ENCODE measurements at regions not wholly inside any gene's neighbourhood (a gene's known extent, or its start where the extent isn't known, plus 50 kb on each side); places are given as distances from the start of the nearest gene placed in this dataset.

DNA sequence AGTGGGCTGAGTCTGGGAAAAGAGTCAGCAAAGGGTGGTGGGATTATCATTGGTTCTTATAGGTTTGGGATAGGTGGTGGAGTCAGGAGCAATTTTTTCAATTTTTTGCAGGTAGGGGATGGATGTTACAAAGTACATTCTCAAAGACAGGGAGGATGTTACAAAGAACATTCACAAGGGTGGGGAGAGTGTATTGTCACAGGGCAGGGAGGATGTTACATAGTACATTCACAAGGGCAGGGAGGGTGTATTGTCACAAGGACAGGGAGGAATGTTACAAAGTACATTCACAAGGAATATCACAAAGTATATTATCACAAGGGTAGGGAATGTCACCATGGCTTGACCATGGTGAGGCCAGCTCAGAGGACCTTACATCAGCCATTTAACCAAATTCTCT lies 58.6 kb upstream of the WDR75 start:
- Histone ChIP-seq H3K27me3 (no peaks in the 10 kb centered on the region), H3K36me3 (no peaks in the 10 kb centered on the region), H3K4me1 (no peaks in the 10 kb centered on the region), H3K4me3 (no peak overlapping the region), H3K9me3 (no peaks in the 10 kb centered on the region), H3K27ac (no peak overlapping the region)
- intact Hi-C loops (cut with DNase I; ENCODE audit: low total_unique reads) = no loop called here
- no peak for DNase-seq
- TF ChIP-seq, protein P1, sequence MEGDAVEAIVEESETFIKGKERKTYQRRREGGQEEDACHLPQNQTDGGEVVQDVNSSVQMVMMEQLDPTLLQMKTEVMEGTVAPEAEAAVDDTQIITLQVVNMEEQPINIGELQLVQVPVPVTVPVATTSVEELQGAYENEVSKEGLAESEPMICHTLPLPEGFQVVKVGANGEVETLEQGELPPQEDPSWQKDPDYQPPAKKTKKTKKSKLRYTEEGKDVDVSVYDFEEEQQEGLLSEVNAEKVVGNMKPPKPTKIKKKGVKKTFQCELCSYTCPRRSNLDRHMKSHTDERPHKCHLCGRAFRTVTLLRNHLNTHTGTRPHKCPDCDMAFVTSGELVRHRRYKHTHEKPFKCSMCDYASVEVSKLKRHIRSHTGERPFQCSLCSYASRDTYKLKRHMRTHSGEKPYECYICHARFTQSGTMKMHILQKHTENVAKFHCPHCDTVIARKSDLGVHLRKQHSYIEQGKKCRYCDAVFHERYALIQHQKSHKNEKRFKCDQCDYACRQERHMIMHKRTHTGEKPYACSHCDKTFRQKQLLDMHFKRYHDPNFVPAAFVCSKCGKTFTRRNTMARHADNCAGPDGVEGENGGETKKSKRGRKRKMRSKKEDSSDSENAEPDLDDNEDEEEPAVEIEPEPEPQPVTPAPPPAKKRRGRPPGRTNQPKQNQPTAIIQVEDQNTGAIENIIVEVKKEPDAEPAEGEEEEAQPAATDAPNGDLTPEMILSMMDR (IDR thresholded peaks at IDR 0.05 in 4 of 5, conservative IDR thresholded peaks at IDR 0.05 in 1 of 5) = no peak
- TF ChIP-seq POLR2A (IDR thresholded peaks at IDR 0.05) = no peak
- ATAC-seq = no peak
- in situ Hi-C loops (cut with MboI; ENCODE audit: low sequenced_read_pairs in 4 of 4) = no loop called here

DNA sequence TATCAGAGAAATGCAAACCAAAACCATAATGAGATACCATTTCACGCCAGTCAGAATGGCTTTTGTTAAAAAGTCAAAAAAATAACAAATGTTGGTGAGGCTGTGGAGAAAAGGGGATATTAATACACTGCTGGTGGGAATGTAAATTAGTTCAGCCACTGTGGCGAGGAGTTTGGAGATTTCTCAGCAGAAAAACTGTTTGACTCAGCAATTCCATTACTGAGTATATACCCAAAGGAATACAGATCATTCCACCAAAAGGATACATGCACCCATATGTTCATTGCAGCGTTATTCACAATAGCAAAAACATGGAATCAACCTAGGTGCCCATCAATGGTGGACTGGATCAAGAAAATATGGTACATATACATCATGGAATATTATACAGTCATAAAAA lies 54.5 kb upstream of the WDR75 start:
- Histone ChIP-seq H3K27me3 (no peaks in the 10 kb centered on the region), H3K4me1 (no peaks in the 10 kb centered on the region), H3K9me3 (no peaks in the 10 kb centered on the region), H3K27ac (no peak overlapping the region), H3K36me3 (no peaks in the 10 kb centered on the region), H3K4me3 (no peak overlapping the region)
- intact Hi-C loops (cut with DNase I; ENCODE audit: low total_unique reads) (no loop called here), in situ Hi-C loops (cut with MboI; ENCODE audit: low sequenced_read_pairs in 4 of 4) (no loop called here)
- ATAC-seq (no peak), DNase-seq (no peak)
- no peak for TF ChIP-seq POLR2A (IDR thresholded peaks at IDR 0.05)
- TF ChIP-seq, protein P1 (IDR thresholded peaks at IDR 0.05 in 4 of 5, conservative IDR thresholded peaks at IDR 0.05 in 1 of 5) = no peak

DNA sequence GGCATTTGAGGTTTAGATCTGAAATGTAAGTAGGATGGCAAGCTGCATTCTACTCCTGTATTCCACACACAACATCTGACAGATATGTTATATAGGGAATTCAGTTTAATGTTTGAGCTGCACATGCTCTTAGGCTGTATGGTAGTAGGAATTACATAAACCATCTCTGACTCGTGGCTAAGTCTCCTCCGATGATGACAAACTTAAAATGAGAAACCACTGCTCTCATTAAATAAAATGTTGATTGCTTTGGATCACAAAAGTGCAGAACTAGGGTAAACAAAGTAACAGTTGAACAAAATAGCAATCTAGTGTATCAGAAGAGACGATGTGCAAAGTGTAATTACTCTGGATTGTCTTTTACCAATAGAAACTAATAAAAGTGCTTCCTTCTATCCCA lies 50.1 kb upstream of the WDR75 start:
- in situ Hi-C loops (cut with MboI; ENCODE audit: low sequenced_read_pairs in 4 of 4) (no loop called here), intact Hi-C loops (cut with DNase I; ENCODE audit: low total_unique reads) (no loop called here)
- TF ChIP-seq, protein P1 (IDR thresholded peaks at IDR 0.05 in 4 of 5, conservative IDR thresholded peaks at IDR 0.05 in 1 of 5) = no peak
- TF ChIP-seq POLR2A (IDR thresholded peaks at IDR 0.05) = no peak
- no peaks in the 10 kb centered on the region for H3K4me1 ChIP-seq
- H3K27me3 ChIP-seq = no peaks in the 10 kb centered on the region
- no peak overlapping the region for H3K4me3 ChIP-seq
- H3K27ac ChIP-seq = no peak overlapping the region
- no peak for DNase-seq
- H3K36me3 ChIP-seq = no peaks in the 10 kb centered on the region
- H3K9me3 ChIP-seq = no peaks in the 10 kb centered on the region
- no peak for ATAC-seq

Data from gastrocnemius medialis (tissue), 4 donors.